ENCODE measurements at regions not wholly inside any gene's neighbourhood (a gene's known extent, or its start where the extent isn't known, plus 50 kb on each side); places are given as distances from the start of the nearest gene placed in this dataset.

DNA sequence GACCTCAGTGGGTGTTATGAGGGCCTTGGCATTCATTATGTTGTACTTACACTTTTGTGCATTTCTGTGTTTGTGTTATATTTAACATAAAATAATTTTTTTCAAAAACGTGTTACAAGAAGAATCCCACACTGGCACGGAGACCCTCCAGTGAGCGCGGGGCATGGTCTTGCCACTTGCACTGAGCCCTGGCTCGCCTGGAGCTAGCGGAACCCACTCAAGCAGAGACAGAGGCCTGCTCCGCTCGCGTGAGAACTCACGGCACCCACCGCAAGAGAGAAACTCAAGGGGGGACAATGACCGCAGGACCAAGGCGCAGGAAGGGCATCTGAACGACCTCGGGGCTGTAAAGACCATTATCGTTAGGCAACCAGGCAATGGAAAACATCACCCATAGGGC lies 248.0 kb upstream of the SOX11 start:
- 88 to 90% methylated on average over 16 of the region's 16 CpGs for WGBS, 2 donors
- H3K27ac ChIP-seq, result no peak overlapping the region
- no peaks in the 10 kb centered on the region for H3K36me3 ChIP-seq (ENCODE audit: low read depth, missing control alignments)
- H3K27me3 ChIP-seq, result no peaks in the 10 kb centered on the region
- DNase-seq, result no peak
- no peak for TF ChIP-seq POLR2A (IDR thresholded peaks at IDR 0.05)
- TF ChIP-seq, protein P1, sequence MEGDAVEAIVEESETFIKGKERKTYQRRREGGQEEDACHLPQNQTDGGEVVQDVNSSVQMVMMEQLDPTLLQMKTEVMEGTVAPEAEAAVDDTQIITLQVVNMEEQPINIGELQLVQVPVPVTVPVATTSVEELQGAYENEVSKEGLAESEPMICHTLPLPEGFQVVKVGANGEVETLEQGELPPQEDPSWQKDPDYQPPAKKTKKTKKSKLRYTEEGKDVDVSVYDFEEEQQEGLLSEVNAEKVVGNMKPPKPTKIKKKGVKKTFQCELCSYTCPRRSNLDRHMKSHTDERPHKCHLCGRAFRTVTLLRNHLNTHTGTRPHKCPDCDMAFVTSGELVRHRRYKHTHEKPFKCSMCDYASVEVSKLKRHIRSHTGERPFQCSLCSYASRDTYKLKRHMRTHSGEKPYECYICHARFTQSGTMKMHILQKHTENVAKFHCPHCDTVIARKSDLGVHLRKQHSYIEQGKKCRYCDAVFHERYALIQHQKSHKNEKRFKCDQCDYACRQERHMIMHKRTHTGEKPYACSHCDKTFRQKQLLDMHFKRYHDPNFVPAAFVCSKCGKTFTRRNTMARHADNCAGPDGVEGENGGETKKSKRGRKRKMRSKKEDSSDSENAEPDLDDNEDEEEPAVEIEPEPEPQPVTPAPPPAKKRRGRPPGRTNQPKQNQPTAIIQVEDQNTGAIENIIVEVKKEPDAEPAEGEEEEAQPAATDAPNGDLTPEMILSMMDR (IDR thresholded peaks at IDR 0.05), result no peak
- H3K9me3 ChIP-seq, result no peaks in the 10 kb centered on the region
- H3K4me1 ChIP-seq, result no peaks in the 10 kb centered on the region
- intact Hi-C loops (cut with DNase I; ENCODE audit: low total_unique reads), result no loop called here
- H3K4me3 ChIP-seq, result no peak overlapping the region

- Histone ChIP-seq H3K4me1 (no peaks in the 10 kb centered on the region), H3K27ac (no peak overlapping the region), H3K36me3 (ENCODE audit: low read depth, missing control alignments) (no peaks in the 10 kb centered on the region), H3K27me3 (no peaks in the 10 kb centered on the region), H3K4me3 (no peak overlapping the region), H3K9me3 (no peaks in the 10 kb centered on the region)
- whole genome bisulfite sequencing, 2 donors, result 84 to 94% methylated on average over 4 of the region's 4 CpGs
- no peak for DNase-seq
- TF ChIP-seq, protein P1 (IDR thresholded peaks at IDR 0.05), result no peak
- no peak for TF ChIP-seq POLR2A (IDR thresholded peaks at IDR 0.05)
- intact Hi-C loops (cut with DNase I; ENCODE audit: low total_unique reads), result no loop called here
Observed at GRCh38 chr2:5444854-5445253, 247.3 kb upstream of the SOX11 start.

DNA sequence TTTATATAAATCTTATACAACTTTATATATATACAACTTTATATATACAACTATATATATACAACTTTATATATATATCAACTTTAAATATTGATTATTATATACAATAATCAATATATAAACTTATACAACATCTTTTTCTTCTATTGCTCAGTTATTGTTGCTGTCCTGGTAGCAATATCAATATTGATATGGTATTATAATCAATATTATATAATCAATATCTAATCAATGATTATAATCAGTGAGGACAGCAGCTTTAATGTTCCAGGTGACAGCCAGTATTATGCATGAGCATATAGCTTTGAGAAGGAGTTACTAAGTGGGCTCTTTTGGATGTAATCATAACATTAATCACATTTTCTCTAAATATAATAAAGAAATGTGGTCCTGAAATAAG lies 242.3 kb upstream of the SOX11 start:
- TF ChIP-seq, protein P1 (IDR thresholded peaks at IDR 0.05), result no peak
- no peak for TF ChIP-seq POLR2A (IDR thresholded peaks at IDR 0.05)
- no peaks in the 10 kb centered on the region for H3K27me3 ChIP-seq
- no peaks in the 10 kb centered on the region for H3K36me3 ChIP-seq (ENCODE audit: low read depth, missing control alignments)
- intact Hi-C loops (cut with DNase I; ENCODE audit: low total_unique reads), result no loop called here
- no peak for DNase-seq
- no peaks in the 10 kb centered on the region for H3K9me3 ChIP-seq
- H3K4me3 ChIP-seq, result no peak overlapping the region
- H3K27ac ChIP-seq, result no peak overlapping the region
- no peaks in the 10 kb centered on the region for H3K4me1 ChIP-seq

DNA sequence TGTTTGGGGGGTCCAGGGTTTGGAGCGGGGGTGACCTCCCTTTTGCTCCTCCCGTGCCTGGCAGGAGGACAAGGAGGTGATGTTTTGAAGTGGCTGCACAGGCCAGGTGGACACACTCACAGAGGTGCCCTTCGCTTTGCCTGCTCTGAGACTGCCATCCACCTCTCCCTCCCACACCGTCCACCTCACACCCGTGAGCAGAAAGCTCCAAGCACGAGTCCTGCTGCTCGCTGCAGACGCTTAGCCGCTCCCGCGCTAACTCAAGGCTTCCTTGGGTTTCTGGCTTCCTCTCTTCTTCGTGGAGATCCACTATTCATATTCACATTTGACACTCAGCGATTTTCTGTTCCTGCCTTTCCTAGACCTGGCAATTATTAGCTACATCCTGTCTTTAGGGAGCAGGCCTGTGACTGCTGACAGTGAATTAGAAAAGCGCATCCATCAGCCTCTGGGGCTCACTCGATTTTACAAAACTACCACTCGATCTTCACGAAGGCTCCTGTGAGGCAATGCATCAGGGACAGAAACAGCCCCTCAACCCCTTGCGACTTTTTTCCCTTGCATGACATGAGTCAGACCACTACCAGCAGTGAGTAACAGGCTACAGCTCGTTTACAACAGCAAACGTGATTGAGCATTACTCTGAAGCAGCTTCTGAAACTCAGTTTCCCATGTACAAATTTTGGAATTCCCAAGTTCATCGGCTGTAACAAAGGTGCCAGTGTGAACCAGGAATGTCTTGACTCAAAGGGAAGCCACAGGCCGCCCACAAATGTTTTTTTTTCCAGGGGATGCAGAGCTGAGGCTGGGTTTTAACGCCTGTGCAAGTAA lies 238.7 kb upstream of the SOX11 start:
- no peak for TF ChIP-seq POLR2A (IDR thresholded peaks at IDR 0.05)
- TF ChIP-seq, protein P1 (IDR thresholded peaks at IDR 0.05), result no peak
- Histone ChIP-seq H3K27ac (no peak overlapping the region), H3K36me3 (ENCODE audit: low read depth, missing control alignments) (no peaks in the 10 kb centered on the region), H3K4me1 (no peaks in the 10 kb centered on the region), H3K4me3 (no peak overlapping the region), H3K9me3 (no peaks in the 10 kb centered on the region), H3K27me3 (no peaks in the 10 kb centered on the region)
- no peak for DNase-seq
- intact Hi-C loops (cut with DNase I; ENCODE audit: low total_unique reads), result no loop called here
- WGBS, 2 donors, result 54 to 56% methylated on average over 23 of the region's 23 CpGs

DNA sequence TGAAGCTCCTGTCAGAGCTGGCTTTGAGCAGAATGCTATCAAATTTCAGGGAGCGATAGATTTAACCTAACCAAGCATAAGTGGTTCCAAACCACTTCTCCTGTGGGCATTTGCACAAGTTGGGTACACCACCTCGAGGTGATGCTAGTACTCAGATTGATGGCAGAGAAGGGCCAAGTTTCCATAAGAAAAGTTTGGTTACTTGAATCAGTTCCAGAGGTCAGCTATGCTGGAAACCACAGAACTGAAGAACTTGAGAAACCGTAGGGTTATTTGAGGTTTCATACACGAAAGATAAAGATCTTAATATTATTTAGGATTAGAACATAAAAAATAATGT lies 238.2 kb upstream of the SOX11 start:
- H3K36me3 ChIP-seq (ENCODE audit: low read depth, missing control alignments), result no peaks in the 10 kb centered on the region
- H3K27ac ChIP-seq, result no peak overlapping the region
- TF ChIP-seq, protein P1 (IDR thresholded peaks at IDR 0.05), result no peak
- no peak for TF ChIP-seq POLR2A (IDR thresholded peaks at IDR 0.05)
- WGBS, 2 donors, result 75 to 78% methylated on average over 4 of the region's 4 CpGs
- H3K4me1 ChIP-seq, result no peaks in the 10 kb centered on the region
- no peaks in the 10 kb centered on the region for H3K9me3 ChIP-seq
- intact Hi-C loops (cut with DNase I; ENCODE audit: low total_unique reads), result no loop called here
- H3K27me3 ChIP-seq, result no peaks in the 10 kb centered on the region
- DNase-seq, result no peak
- no peak overlapping the region for H3K4me3 ChIP-seq
